ENCODE measurements at regions not wholly inside any gene's neighbourhood (a gene's known extent, or its start where the extent isn't known, plus 50 kb on each side); places are given as distances from the start of the nearest gene placed in this dataset.

DNA sequence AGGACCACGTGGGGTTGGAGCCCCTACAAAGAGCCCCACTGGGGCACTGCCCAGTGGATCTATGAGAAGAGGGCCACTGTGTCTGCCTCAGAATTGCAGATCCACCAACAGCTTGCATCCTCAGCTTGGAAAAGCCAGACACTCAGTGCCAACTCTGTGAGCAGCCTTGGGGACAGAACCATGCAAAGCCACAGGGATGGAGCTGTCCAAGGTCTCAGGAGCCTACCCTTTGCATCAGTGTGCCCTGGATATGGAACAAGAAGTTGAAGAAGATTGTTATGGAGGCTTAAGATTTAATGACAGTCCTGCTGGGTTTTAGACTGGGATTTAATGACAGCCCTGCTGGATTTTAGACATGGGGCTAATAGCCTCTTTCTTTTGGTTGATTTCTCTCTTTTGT lies 1670.9 kb downstream of the PLA2G4A start:
- TF ChIP-seq, protein P1, sequence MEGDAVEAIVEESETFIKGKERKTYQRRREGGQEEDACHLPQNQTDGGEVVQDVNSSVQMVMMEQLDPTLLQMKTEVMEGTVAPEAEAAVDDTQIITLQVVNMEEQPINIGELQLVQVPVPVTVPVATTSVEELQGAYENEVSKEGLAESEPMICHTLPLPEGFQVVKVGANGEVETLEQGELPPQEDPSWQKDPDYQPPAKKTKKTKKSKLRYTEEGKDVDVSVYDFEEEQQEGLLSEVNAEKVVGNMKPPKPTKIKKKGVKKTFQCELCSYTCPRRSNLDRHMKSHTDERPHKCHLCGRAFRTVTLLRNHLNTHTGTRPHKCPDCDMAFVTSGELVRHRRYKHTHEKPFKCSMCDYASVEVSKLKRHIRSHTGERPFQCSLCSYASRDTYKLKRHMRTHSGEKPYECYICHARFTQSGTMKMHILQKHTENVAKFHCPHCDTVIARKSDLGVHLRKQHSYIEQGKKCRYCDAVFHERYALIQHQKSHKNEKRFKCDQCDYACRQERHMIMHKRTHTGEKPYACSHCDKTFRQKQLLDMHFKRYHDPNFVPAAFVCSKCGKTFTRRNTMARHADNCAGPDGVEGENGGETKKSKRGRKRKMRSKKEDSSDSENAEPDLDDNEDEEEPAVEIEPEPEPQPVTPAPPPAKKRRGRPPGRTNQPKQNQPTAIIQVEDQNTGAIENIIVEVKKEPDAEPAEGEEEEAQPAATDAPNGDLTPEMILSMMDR (IDR thresholded peaks at IDR 0.05): no peak
- no peak for DNase-seq (ENCODE audit: low spot score)

DNA sequence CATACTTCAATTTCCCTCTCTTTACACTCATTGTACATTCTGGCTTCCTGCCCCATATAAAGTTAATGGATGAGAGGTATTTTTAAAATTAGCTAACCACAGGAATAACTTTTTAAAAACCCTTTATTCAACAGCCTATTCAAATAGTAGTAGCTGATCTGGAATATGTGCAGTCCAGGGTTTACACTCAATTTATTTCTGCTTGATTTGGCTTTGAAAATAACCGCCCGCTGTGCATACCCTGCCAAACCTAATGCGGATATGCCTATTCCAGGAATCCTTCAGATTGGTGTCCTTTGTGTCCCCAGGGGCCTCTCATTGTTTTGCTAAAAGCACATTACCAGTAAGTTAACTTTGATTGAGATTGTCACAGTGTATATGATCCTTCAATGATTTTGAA lies 1686.2 kb downstream of the PLA2G4A start:
- DNase-seq (ENCODE audit: low spot score) (no peak), ATAC-seq (ENCODE audit: low FRiP score) (no peak)
- TF ChIP-seq, protein P1 (IDR thresholded peaks at IDR 0.05): no peak

More for the DNA sequence above, 1670.9 kb downstream of the PLA2G4A start:
- ATAC-seq (ENCODE audit: low FRiP score): no peak

DNA sequence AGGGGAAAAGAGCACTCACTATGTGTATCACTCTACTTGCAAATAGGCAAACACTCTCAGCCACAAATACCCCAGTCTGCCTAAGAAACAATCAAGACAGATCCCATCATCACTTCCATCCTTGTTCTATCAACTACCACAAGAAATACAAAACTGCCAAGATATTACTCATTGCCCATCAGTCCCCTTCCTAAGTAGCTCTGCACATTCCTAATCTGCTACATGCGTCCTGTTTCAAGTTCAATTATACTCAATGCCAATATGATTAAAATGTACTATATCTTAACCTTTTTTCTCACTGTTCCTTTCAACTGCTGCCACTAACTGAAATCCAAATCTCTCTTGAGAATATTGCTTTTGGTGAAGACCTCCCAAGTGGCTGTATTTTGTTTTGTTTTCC lies 1688.4 kb downstream of the PLA2G4A start:
- ATAC-seq (ENCODE audit: low FRiP score): no peak
- TF ChIP-seq, protein P1 (IDR thresholded peaks at IDR 0.05): no peak
- no peak for DNase-seq (ENCODE audit: low spot score)

DNA sequence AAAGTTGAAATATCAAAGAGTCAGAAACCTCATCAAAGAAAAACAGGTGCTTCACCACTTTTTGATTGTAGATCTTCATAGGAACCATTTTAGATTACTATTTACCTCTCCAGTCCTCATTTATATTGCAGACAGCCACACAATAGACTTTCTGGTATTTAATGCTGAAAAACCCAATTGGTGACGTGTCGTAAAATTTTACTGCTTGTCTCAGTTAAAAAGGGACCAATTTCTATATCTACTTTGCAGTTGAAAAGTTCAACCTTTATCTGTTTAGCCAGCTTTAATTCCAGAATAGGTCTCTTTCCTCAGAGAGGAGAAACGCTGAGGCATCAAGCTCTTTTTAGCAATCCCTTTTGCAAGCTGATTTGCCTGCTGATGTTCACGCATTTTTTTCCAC lies 1722.4 kb downstream of the PLA2G4A start:
- ATAC-seq (ENCODE audit: low FRiP score): no peak
- no peak for DNase-seq (ENCODE audit: low spot score)
- TF ChIP-seq, protein P1 (IDR thresholded peaks at IDR 0.05): no peak

DNA sequence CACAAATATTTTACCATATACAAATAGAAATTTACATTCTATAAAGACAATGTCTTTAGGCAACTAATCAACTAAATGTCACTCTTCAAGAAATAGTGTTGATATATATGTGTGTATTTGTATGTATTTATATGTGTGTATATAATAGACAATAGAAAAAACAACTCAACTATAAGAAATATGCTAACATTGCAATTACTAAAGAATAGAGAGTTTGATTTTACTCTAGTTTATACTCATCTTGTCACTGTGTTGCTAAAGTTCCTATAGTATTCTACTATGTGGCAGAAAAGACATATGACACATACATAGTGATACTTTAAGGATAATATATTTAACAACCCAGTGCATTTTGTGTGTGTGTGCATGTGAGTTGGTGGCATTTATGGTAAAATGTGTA lies 1728.3 kb downstream of the PLA2G4A start:
- TF ChIP-seq, protein P1 (IDR thresholded peaks at IDR 0.05): no peak
- DNase-seq (ENCODE audit: low spot score): no peak
- ATAC-seq (ENCODE audit: low FRiP score): no peak

DNA sequence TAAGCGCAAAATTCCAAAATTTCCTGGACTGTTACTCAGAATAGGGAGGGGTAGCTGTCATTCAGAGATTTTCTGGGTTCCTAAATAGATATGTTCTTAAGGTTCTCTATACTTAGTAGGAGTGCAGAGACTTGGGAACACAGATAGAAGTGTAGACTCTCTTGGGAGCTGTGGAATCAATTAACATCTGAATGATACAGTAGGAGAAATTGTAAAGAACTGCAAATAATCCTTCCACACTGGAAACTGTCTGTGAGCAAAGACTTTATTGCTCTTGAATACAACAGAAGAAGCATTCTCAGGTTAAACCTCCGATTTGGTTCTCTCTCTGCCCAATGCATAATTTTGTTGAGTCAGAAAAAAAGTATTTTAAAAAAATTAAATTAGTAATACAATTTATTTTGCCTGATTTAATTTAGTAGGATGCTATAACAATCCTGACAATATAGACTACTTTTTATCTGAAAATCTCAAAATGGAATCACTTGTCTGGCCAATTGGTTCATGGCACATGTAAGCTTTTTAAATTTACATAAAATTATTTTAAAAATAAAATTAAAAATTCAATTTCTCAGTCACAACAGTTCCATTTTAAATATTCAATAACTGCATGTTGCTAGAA lies 1754.3 kb downstream of the PLA2G4A start:
- ATAC-seq (ENCODE audit: low FRiP score) (no peak), DNase-seq (ENCODE audit: low spot score) (no peak)
- TF ChIP-seq, protein P1 (IDR thresholded peaks at IDR 0.05): no peak

DNA sequence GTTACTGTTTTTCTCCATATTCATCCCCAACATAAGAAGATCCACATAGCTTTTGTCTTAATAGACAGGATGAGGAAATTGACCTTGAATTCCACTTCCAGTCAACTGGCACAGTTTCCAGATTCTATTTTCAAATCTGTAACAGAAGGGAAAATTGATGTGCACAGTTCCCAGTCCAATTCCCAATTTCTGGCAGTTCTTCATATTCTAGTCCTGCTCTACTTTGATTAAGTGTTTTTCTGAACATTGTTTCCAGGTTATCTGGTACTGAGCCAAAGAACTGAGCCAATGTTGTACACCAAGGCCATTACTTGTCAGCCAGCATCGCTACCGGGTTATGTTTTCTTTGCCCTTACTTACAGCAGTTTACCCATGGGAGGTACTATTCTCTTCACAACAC lies 1755.4 kb downstream of the PLA2G4A start:
- ATAC-seq (ENCODE audit: low FRiP score) (no peak), DNase-seq (ENCODE audit: low spot score) (no peak)
- TF ChIP-seq, protein P1 (IDR thresholded peaks at IDR 0.05): no peak

Data from omental fat pad (tissue), 3 donors.